ENCODE measurements at regions not wholly inside any gene's neighbourhood (a gene's known extent, or its start where the extent isn't known, plus 50 kb on each side); places are given as distances from the start of the nearest gene placed in this dataset.

DNA sequence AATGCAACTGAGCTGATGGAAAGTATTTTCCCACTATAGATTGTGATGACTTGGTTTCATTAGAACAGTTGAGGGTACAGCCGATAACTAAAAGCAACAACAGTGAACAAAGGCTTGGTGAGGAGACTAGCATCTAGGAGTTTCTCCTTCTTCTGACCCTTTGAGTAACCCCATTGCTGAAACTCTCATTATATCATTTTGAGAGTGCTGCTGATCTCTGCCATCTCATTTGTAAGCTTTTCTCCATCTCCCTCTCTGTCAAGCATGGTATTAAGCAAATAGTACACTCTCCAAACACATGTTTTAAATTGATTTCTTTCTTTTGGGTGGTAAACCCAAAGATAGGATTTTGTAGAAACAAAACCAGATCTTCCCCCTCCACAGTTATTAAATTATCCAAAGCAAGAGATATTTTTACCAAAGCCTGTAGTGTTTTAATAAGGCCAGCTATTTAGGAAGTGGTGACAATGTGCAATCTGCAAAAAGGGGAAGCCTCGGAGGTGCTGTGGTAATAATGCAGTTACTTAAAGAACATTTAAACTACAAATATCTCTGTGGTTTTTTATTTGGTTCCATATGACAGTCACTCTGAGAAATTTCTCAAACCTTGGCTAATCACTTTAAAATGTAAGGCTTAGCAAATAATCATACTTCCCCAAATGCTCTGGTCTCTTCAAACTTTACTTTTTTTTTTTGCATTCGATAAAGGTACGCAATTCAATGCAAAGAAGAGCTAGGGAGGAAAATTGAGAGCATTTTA, 287.5 kb downstream of the HLX start:
- H3K27ac ChIP-seq: no peak overlapping the region
- TF ChIP-seq CTCF (IDR thresholded peaks at IDR 0.05) (no peak), ZFX (IDR thresholded peaks at IDR 0.05; ENCODE audit: borderline replicate concordance) (no peak)

GRCh38 chr1:221169447-221169889, 290.2 kb downstream of the HLX start:
- TF ChIP-seq CTCF (IDR thresholded peaks at IDR 0.05) (no peak), ZFX (IDR thresholded peaks at IDR 0.05; ENCODE audit: borderline replicate concordance) (no peak)
- no peak overlapping the region for H3K27ac ChIP-seq

GRCh38 chr1:221170171-221170570, 290.9 kb downstream of the HLX start:
- H3K27ac ChIP-seq: no peak overlapping the region
- no peak for TF ChIP-seq ZFX (IDR thresholded peaks at IDR 0.05; ENCODE audit: borderline replicate concordance)
- TF ChIP-seq CTCF (IDR thresholded peaks at IDR 0.05): no peak

- H3K27ac ChIP-seq: no peak overlapping the region
- TF ChIP-seq CTCF (IDR thresholded peaks at IDR 0.05) (no peak), ZFX (IDR thresholded peaks at IDR 0.05; ENCODE audit: borderline replicate concordance) (no peak)
Observed at GRCh38 chr1:221171768-221172167, 292.5 kb downstream of the HLX start.

DNA sequence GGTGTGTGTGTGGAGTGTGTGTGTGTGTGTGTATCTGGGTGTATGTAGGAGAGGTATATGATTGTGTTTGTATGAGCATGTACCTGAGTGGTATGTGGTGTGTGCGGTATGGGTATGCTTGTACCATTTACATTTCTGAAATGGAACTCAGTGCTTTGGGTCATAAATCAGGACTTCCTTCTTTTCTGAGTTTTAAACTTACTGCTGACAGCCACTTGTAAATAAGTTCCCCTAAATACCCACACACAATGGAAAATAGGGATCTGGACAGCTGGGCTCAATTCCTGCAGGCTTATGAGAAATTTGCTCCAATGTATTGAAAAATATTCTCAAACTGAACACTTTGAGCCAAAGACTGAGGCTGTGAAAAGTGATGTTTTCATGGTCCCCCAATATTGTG, 293.6 kb downstream of the HLX start:
- no peak overlapping the region for H3K27ac ChIP-seq
- TF ChIP-seq CTCF (IDR thresholded peaks at IDR 0.05) (no peak), ZFX (IDR thresholded peaks at IDR 0.05; ENCODE audit: borderline replicate concordance) (no peak)

- H3K27ac ChIP-seq: no peak overlapping the region
- TF ChIP-seq CTCF (IDR thresholded peaks at IDR 0.05): no peak
- TF ChIP-seq ZFX (IDR thresholded peaks at IDR 0.05; ENCODE audit: borderline replicate concordance): no peak
Observed at GRCh38 chr1:221174330-221174993, 295.2 kb downstream of the HLX start.

DNA sequence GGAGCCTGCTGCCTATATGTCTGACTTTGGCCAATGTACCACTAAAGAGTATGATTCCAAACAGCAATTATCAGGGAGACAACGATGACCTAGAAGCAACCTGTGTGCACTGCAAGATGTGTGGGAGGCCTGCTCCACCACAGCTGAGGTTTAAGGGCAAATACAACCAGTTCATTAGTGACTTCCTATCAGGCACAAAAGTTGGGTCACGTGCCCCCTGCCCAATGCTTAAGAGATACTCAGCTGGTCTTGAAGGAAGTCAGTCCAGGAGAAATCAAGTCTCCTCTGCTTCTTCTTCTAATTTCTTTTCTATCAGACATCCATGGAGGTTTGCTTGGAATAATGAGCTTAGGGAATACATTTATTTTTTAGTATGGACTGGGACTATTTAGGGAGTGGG, 296.0 kb downstream of the HLX start:
- no peak for TF ChIP-seq CTCF (IDR thresholded peaks at IDR 0.05)
- no peak for TF ChIP-seq ZFX (IDR thresholded peaks at IDR 0.05; ENCODE audit: borderline replicate concordance)

More for the DNA sequence above, 296.0 kb downstream of the HLX start:
- no peak overlapping the region for H3K27ac ChIP-seq
